Vagina (tissue), 2 donors: ENCODE measurements at regions not wholly inside any gene's neighbourhood (a gene's known extent, or its start where the extent isn't known, plus 50 kb on each side); places are given as distances from the start of the nearest gene placed in this dataset.

Source experiments
- DNase-seq, 2 donors: peaks; one replicate each; pipeline ENCODE4 v3.0.0-alpha.2; 2017; ENCODE audit errors: extremely low spot score in 2 of 2
- H3K27ac ChIP-seq: fragments of 200-600 bp; sonication (generic); one replicate; pipeline ENCODE4 v1.5.1; 2019
- H3K27me3 ChIP-seq: fragments of 200-600 bp; sonication (generic); one replicate; pipeline ENCODE4 v1.5.1; 2019
- H3K36me3 ChIP-seq, 2 donors: fragments of 200-600 bp; sonication (generic); one replicate each; pipeline ENCODE4 v1.5.1; 2017 to 2019
- H3K4me1 ChIP-seq: fragments of 200-600 bp; sonication (generic); one replicate; pipeline ENCODE4 v1.5.1; 2019
- H3K4me3 ChIP-seq, 2 donors: fragments of 200-600 bp; sonication (generic); 1 replicate in 1 of 2; 2 replicates in 1 of 2; pipeline ENCODE4 v1.5.1; 2016 to 2019
- H3K9me3 ChIP-seq: fragments of 200-600 bp; sonication (generic); one replicate; pipeline ENCODE4 v1.5.1; 2019
- POLR2A ChIP-seq, 2 donors: fragments of 450-650 bp; IDR thresholded peaks; one replicate each; pipeline ENCODE4 v1.6.1; 2017; ENCODE audit warnings: antibody characterized with exemption in 2 of 2, mild to moderate bottlenecking in 2 of 2, moderate library complexity in 2 of 2
- POLR2AphosphoS5 ChIP-seq, 2 donors: sonication (generic); formaldehyde crosslinking; IDR thresholded peaks; one replicate each; pipeline ENCODE4 v1.9.0; 2017; ENCODE audit warnings: antibody characterized with exemption in 2 of 2, mild to moderate bottlenecking in 2 of 2, low read depth in 1 of 2; ENCODE audit not compliant: insufficient read depth in 1 of 2
- intact Hi-C: fragments of 100-400 bp; cut with DNase I; formaldehyde crosslinking; loops from one replicate; pipeline ENCODE4 v1.15.1; 2023
- TF ChIP-seq, protein P1 (sequence below), 3 experiments: fragments of 450-650 bp in 2 of 3; fragments of 200-600 bp in 1 of 3; sonication (generic) in 1 of 3; IDR thresholded peaks; one replicate each; pipeline ENCODE4 v1.5.1; 2017 to 2019; ENCODE audit warnings: antibody characterized with exemption in 3 of 3, mild to moderate bottlenecking in 2 of 3, moderate library complexity in 2 of 3

DNA sequence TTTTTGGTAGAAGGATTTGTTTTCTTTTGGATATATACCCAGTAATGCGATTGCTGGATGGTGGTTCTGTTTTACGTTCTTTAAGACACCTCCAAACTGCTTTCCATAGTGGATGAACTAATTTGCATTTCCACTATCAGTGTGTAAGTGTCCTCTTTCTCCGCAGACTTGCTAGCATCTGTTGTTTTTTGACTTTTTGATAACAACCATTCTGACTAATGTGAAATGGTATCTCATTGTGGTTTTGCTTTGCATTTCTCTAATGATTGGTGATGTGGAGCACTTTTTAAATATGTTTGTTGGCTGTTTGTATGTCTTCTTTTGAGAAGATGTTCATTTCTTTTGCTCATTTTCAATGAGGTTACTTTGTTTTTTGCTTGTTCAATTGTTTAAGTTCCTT lies 260.9 kb upstream of the CWC22 start:
- H3K27ac ChIP-seq = no peak overlapping the region
- intact Hi-C loops = no loop called here
- TF ChIP-seq, protein P1, sequence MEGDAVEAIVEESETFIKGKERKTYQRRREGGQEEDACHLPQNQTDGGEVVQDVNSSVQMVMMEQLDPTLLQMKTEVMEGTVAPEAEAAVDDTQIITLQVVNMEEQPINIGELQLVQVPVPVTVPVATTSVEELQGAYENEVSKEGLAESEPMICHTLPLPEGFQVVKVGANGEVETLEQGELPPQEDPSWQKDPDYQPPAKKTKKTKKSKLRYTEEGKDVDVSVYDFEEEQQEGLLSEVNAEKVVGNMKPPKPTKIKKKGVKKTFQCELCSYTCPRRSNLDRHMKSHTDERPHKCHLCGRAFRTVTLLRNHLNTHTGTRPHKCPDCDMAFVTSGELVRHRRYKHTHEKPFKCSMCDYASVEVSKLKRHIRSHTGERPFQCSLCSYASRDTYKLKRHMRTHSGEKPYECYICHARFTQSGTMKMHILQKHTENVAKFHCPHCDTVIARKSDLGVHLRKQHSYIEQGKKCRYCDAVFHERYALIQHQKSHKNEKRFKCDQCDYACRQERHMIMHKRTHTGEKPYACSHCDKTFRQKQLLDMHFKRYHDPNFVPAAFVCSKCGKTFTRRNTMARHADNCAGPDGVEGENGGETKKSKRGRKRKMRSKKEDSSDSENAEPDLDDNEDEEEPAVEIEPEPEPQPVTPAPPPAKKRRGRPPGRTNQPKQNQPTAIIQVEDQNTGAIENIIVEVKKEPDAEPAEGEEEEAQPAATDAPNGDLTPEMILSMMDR (IDR thresholded peaks at IDR 0.05) = no peak
- TF ChIP-seq POLR2AphosphoS5 (IDR thresholded peaks at IDR 0.05; ENCODE audit: insufficient read depth in 1 of 2, low read depth in 1 of 2) (no peak), POLR2A (IDR thresholded peaks at IDR 0.05) (no peak)

DNA sequence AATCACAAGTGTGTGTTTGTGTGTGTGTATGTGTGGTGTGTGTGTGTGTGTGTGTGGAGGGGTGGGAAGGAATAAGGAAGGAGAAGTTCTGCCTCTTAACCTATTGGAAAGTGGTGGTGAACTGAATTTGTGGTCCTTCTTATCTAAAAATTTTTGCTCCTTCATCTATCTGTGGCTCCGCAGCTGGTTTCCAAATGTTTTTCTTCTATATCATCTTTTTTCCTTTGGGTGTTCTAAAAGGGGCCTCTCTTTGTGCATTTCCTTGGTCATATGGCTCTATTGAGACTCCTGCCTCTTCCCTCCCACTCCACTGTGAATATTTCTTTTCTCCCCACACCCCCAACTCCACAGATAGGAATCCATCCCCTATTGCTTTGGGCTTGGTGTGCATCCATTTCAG lies 254.9 kb upstream of the CWC22 start:
- no peaks in the 10 kb centered on the region for H3K36me3 ChIP-seq

More for the DNA sequence above, 260.9 kb upstream of the CWC22 start:
- Histone ChIP-seq H3K4me1 (no peaks in the 10 kb centered on the region), H3K9me3 (no peaks in the 10 kb centered on the region), H3K36me3 (no peaks in the 10 kb centered on the region), H3K27me3 (no peaks in the 10 kb centered on the region), H3K4me3 (no peak overlapping the region)
- no peak for DNase-seq

DNA sequence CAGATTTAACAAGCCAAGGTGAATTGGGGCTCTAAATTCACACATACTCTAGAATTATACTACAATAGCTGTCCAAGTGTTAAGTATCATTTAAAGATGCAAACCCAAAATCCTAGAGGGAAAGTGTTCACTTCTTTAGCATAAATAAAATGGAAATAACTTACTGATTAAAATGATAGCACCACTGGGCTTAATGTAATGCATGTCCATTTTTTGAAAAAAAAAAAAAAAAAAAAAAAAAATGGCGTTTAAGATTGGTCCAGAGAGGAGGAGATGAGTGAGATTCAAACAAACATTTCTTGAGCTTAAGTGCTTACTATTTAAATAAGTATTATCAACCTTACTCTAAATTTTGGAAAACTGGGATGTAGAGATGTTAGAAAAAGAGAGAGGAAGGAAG lies 251.5 kb upstream of the CWC22 start:
- no peaks in the 10 kb centered on the region for H3K9me3 ChIP-seq
- peaks cover 7% of the 10 kb centered on the region for H3K4me1 ChIP-seq
- intact Hi-C loops = no loop called here
- H3K36me3 ChIP-seq = no peaks in the 10 kb centered on the region
- no peak for TF ChIP-seq POLR2A (IDR thresholded peaks at IDR 0.05)
- TF ChIP-seq POLR2AphosphoS5 (IDR thresholded peaks at IDR 0.05; ENCODE audit: insufficient read depth in 1 of 2, low read depth in 1 of 2) = no peak
- TF ChIP-seq, protein P1 (IDR thresholded peaks at IDR 0.05) = no peak
- no peaks in the 10 kb centered on the region for H3K27me3 ChIP-seq
- DNase-seq = no peak
- H3K27ac ChIP-seq = no peak overlapping the region
- H3K4me3 ChIP-seq = no peak overlapping the region

More for the DNA sequence above, 254.9 kb upstream of the CWC22 start:
- Histone ChIP-seq H3K4me1 (peaks cover 7% of the 10 kb centered on the region), H3K27me3 (no peaks in the 10 kb centered on the region), H3K9me3 (no peaks in the 10 kb centered on the region), H3K27ac (no peak overlapping the region), H3K4me3 (no peak overlapping the region)
- DNase-seq = no peak
- intact Hi-C loops = no loop called here
- TF ChIP-seq, protein P1 (IDR thresholded peaks at IDR 0.05) = no peak
- TF ChIP-seq POLR2A (IDR thresholded peaks at IDR 0.05) = no peak
- TF ChIP-seq POLR2AphosphoS5 (IDR thresholded peaks at IDR 0.05; ENCODE audit: insufficient read depth in 1 of 2, low read depth in 1 of 2) = no peak

DNA sequence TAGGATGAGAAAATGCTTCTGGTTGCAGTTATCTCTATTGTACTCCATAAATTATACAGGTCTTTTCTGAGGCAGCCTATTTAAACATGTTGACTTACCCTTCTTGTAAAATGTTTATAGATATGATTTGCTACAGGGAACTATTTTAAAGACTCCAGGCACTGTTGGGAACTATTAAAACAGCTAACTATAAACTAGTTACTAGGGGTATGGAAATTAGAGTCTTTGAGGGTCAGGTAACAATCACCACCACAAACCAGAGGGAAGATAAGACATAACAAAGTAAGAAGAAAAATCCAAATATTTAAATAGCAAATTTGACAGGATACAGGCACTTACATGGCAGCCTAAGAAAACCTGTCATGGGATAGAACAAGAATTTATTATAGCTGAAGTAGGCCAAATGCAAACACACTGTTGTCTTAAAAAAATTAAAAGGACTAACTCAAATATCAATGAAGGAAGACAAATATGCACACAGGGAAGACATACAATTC lies 251.0 kb upstream of the CWC22 start:
- Histone ChIP-seq H3K36me3 (no peaks in the 10 kb centered on the region), H3K4me3 (no peak overlapping the region), H3K9me3 (no peaks in the 10 kb centered on the region), H3K27me3 (no peaks in the 10 kb centered on the region), H3K4me1 (peaks cover 7% of the 10 kb centered on the region), H3K27ac (no peak overlapping the region)
- intact Hi-C loops = no loop called here
- no peak for TF ChIP-seq POLR2A (IDR thresholded peaks at IDR 0.05)
- no peak for DNase-seq

DNA sequence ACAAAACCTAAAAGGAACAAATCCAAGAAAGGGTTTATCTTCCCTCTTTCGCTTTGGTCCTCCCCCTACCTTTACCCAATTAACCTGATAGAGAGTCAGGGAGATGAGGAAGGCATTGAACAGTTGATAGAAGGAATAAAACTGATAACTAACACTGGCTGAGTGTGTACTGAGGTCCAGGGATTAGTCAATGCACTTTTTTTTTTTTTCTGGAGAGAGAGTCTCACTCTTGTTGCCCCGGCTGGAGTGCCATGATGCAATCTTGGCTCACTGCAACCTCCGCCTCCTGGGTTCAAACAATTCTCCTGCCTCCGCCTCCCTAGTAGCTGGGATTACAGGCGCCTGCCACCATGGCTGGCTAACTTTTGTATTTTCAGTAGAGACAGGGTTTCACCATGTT lies 250.2 kb upstream of the CWC22 start:
- no peaks in the 10 kb centered on the region for H3K27me3 ChIP-seq
- no peak overlapping the region for H3K4me3 ChIP-seq
- TF ChIP-seq POLR2AphosphoS5 (IDR thresholded peaks at IDR 0.05; ENCODE audit: insufficient read depth in 1 of 2, low read depth in 1 of 2) (no peak), POLR2A (IDR thresholded peaks at IDR 0.05) (no peak)
- TF ChIP-seq, protein P1 (IDR thresholded peaks at IDR 0.05) = no peak
- H3K27ac ChIP-seq = no peak overlapping the region
- peaks cover 7% of the 10 kb centered on the region for H3K4me1 ChIP-seq
- no peaks in the 10 kb centered on the region for H3K36me3 ChIP-seq
- DNase-seq = no peak
- no peaks in the 10 kb centered on the region for H3K9me3 ChIP-seq
- intact Hi-C loops = no loop called here
